ENCODE measurements at regions not wholly inside any gene's neighbourhood (a gene's known extent, or its start where the extent isn't known, plus 50 kb on each side); places are given as distances from the start of the nearest gene placed in this dataset.

GRCh38 chr11:129268371-129268770, 76.2 kb upstream of the ARHGAP32 start:
- TF ChIP-seq, protein P1, sequence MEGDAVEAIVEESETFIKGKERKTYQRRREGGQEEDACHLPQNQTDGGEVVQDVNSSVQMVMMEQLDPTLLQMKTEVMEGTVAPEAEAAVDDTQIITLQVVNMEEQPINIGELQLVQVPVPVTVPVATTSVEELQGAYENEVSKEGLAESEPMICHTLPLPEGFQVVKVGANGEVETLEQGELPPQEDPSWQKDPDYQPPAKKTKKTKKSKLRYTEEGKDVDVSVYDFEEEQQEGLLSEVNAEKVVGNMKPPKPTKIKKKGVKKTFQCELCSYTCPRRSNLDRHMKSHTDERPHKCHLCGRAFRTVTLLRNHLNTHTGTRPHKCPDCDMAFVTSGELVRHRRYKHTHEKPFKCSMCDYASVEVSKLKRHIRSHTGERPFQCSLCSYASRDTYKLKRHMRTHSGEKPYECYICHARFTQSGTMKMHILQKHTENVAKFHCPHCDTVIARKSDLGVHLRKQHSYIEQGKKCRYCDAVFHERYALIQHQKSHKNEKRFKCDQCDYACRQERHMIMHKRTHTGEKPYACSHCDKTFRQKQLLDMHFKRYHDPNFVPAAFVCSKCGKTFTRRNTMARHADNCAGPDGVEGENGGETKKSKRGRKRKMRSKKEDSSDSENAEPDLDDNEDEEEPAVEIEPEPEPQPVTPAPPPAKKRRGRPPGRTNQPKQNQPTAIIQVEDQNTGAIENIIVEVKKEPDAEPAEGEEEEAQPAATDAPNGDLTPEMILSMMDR (IDR thresholded peaks at IDR 0.05): no peak
- no peak for TF ChIP-seq POLR2A (IDR thresholded peaks at IDR 0.05)
- TF ChIP-seq POLR2AphosphoS5 (IDR thresholded peaks at IDR 0.05): no peak

Measured in breast epithelium (tissue), 3 donors.